HEK293 (cell line): ENCODE measurements at regions not wholly inside any gene's neighbourhood (a gene's known extent, or its start where the extent isn't known, plus 50 kb on each side); places are given as distances from the start of the nearest gene placed in this dataset.

Source experiments
- CTCF ChIA-PET: fragments of 350-600 bp; formaldehyde crosslinking; extraction: SDS; loops from one replicate; lab custom pipeline; 2021; ENCODE audit warnings: antibody characterized with exemption; lab: Yijun Ruan, JAX
- POLR2A ChIA-PET: fragments of 300-600 bp; formaldehyde crosslinking; extraction: SDS; loops from one replicate; lab custom pipeline; 2020; ENCODE audit warnings: antibody characterized with exemption, inconsistent platforms; lab: Yijun Ruan, JAX
- H3K27ac ChIP-seq: fragments of 200-500 bp; sonication (Bioruptor generic); 2 replicates; pipeline ENCODE4 v1.5.1; 2014; ENCODE audit warnings: low read depth, low read length, control low read depth, inconsistent platforms; ENCODE audit errors: extremely low read depth
- H3K36me3 ChIP-seq, 2 experiments: fragments of 200-500 bp in 1 of 2; sonication (Bioruptor generic) in 1 of 2; 1 replicate in 1 of 2; 2 replicates in 1 of 2; pipeline ENCODE4 v1.5.1; 2014 to 2017; ENCODE audit warnings: inconsistent platforms in 2 of 2, low read length in 2 of 2; ENCODE audit not compliant: control insufficient read depth in 2 of 2, insufficient read depth in 1 of 2
- H3K4me1 ChIP-seq: fragments of 200-500 bp; sonication (Bioruptor generic); 2 replicates; pipeline ENCODE4 v1.5.1; 2014; ENCODE audit warnings: mild to moderate bottlenecking, low read length, inconsistent platforms; ENCODE audit not compliant: control insufficient read depth, insufficient read depth
- H3K4me3 ChIP-seq: 2 replicates; pipeline ENCODE4 v1.5.1; 2011; ENCODE audit warnings: low read depth, mild to moderate bottlenecking, control low read depth, low read length, moderate library complexity
- H3K9me3 ChIP-seq: fragments of 200-500 bp; sonication (Bioruptor generic); 2 replicates; pipeline ENCODE4 v1.5.1; 2014; ENCODE audit warnings: low read depth, low read length, inconsistent platforms; ENCODE audit not compliant: control insufficient read depth, insufficient read depth
- ATF2 ChIP-seq: fragments of 450-650 bp; formaldehyde crosslinking; IDR thresholded peaks from 2 replicates; pipeline ENCODE4 v1.5.1; 2016; ENCODE audit warnings: missing biosample characterization, missing genetic modification characterization, low read depth
- KLF8 ChIP-seq: fragments of 450-650 bp; formaldehyde crosslinking; IDR thresholded peaks from 2 replicates; pipeline ENCODE4 v1.5.1; 2016; ENCODE audit warnings: missing biosample characterization, missing genetic modification characterization
- PRDM1 ChIP-seq: fragments of 450-650 bp; formaldehyde crosslinking; IDR thresholded peaks from 2 replicates; pipeline ENCODE4; 2016; ENCODE audit warnings: missing biosample characterization, missing genetic modification characterization
- ZBTB44 ChIP-seq: fragments of 450-650 bp; IDR thresholded peaks from 2 replicates; pipeline ENCODE4 v1.5.1; 2018; ENCODE audit warnings: missing biosample characterization, mild to moderate bottlenecking, missing genetic modification characterization
- ZNF155 ChIP-seq: fragments of 450-650 bp; formaldehyde crosslinking; IDR thresholded peaks from 2 replicates; pipeline ENCODE4 v1.5.1; 2016; ENCODE audit warnings: missing biosample characterization, missing genetic modification characterization
- ZNF280D ChIP-seq: fragments of 450-650 bp; formaldehyde crosslinking; IDR thresholded peaks from 2 replicates; pipeline ENCODE4 v1.5.1; 2016; ENCODE audit warnings: missing biosample characterization, missing genetic modification characterization
- ZNF37A ChIP-seq: fragments of 450-650 bp; IDR thresholded peaks from 2 replicates; pipeline ENCODE4 v1.5.1; 2018; ENCODE audit warnings: missing biosample characterization, missing genetic modification characterization
- ZNF404 ChIP-seq: fragments of 450-650 bp; formaldehyde crosslinking; IDR thresholded peaks from 2 replicates; pipeline ENCODE4 v1.5.1; 2017; ENCODE audit warnings: missing biosample characterization, missing genetic modification characterization
- ZNF423 ChIP-seq: fragments of 450-650 bp; formaldehyde crosslinking; IDR thresholded peaks from 2 replicates; pipeline ENCODE4 v1.5.1; 2016; ENCODE audit warnings: missing biosample characterization, missing genetic modification characterization
- ZNF544 ChIP-seq: fragments of 450-650 bp; formaldehyde crosslinking; IDR thresholded peaks from 2 replicates; pipeline ENCODE4 v1.5.0; 2017; ENCODE audit warnings: missing biosample characterization, missing genetic modification characterization
- ZNF623 ChIP-seq: fragments of 450-650 bp; formaldehyde crosslinking; IDR thresholded peaks from 2 replicates; pipeline ENCODE4 v1.5.1; 2016; ENCODE audit warnings: missing biosample characterization, missing genetic modification characterization
- ZNF768 ChIP-seq: fragments of 450-650 bp; formaldehyde crosslinking; IDR thresholded peaks from 2 replicates; pipeline ENCODE4 v1.5.1; 2018; ENCODE audit warnings: missing biosample characterization, mild to moderate bottlenecking, missing genetic modification characterization
- ZNF791 ChIP-seq: fragments of 450-650 bp; formaldehyde crosslinking; IDR thresholded peaks from 2 replicates; pipeline ENCODE4 v1.5.1; 2016; ENCODE audit warnings: missing biosample characterization, missing genetic modification characterization
- TF ChIP-seq, protein P1 (sequence below): fragments of 450-650 bp; formaldehyde crosslinking; IDR thresholded peaks from 2 replicates; pipeline ENCODE4 v1.5.1; 2017; ENCODE audit warnings: missing biosample characterization, missing genetic modification characterization
- TF ChIP-seq, protein P2 (sequence below): fragments of 450-650 bp; formaldehyde crosslinking; IDR thresholded peaks from 2 replicates; pipeline ENCODE4 v1.5.1; 2016; ENCODE audit warnings: missing biosample characterization, missing genetic modification characterization

DNA sequence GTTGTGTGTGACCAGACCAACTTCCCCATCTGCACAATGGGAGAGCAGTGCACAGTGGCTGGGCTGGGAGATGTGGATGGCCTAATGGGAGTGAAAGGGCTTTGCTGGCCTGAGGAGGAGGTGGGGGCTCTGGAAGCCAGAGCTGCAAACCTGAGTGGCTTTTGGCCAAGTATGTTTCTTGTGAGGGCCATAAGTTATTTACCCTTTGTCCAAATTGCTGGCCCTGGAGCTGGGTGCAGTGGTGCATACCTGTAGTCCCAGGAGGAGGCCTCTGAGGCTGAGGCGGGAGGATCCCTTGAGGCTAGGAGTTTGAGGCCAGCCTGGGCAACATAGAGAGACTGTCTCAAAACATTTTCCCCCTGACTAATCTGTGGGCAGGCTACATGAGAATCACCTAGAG, 129.1 kb downstream of the WNT7A start:
- POLR2A ChIA-PET = no interaction called here
- no peak overlapping the region for H3K4me3 ChIP-seq
- no peaks in the 10 kb centered on the region for H3K4me1 ChIP-seq
- TF ChIP-seq ZNF37A (tag by site-specific recombination) (no peak), ZNF544 (tag by site-specific recombination) (no peak), ZNF423 (tag by site-specific recombination) (no peak), PRDM1 (tag by site-specific recombination) (no peak), ZNF155 (tag by site-specific recombination) (no peak), ATF2 (tag by site-specific recombination) (no peak), KLF8 (tag by site-specific recombination) (no peak), ZBTB44 (no peak), ZNF404 (no peak)
- TF ChIP-seq, protein P1, sequence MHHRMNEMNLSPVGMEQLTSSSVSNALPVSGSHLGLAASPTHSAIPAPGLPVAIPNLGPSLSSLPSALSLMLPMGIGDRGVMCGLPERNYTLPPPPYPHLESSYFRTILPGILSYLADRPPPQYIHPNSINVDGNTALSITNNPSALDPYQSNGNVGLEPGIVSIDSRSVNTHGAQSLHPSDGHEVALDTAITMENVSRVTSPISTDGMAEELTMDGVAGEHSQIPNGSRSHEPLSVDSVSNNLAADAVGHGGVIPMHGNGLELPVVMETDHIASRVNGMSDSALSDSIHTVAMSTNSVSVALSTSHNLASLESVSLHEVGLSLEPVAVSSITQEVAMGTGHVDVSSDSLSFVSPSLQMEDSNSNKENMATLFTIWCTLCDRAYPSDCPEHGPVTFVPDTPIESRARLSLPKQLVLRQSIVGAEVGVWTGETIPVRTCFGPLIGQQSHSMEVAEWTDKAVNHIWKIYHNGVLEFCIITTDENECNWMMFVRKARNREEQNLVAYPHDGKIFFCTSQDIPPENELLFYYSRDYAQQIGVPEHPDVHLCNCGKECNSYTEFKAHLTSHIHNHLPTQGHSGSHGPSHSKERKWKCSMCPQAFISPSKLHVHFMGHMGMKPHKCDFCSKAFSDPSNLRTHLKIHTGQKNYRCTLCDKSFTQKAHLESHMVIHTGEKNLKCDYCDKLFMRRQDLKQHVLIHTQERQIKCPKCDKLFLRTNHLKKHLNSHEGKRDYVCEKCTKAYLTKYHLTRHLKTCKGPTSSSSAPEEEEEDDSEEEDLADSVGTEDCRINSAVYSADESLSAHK (tag by site-specific recombination) = no peak
- CTCF ChIA-PET = interaction anchor here (1.5 kb wide), 1 partner anchor 95 kb away, joined by 4 read pairs; no protein-coding TSS in a partner anchor
- no peak overlapping the region for H3K27ac ChIP-seq
- no peaks in the 10 kb centered on the region for H3K36me3 ChIP-seq
- no peaks in the 10 kb centered on the region for H3K9me3 ChIP-seq

DNA sequence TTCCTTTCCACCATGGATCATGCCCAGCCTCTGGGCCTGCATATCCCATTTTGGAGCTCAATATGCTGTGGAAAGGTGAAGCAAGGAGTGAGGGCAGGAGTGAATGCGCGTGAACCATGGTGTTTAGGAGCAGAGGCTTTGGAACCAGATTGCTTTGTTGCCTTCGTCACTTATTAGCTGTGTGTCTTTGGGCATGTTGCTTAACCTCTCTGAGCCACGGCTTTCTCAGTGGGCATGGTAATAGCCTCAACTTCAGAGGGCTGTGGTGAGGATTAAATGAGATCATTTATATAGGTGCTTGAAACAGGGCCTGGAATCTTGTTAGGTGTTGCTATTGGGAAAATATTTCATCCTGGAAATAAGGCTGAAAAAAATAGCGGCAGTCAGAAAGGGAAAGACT, 129.7 kb downstream of the WNT7A start:
- no peak overlapping the region for H3K4me3 ChIP-seq
- no peaks in the 10 kb centered on the region for H3K4me1 ChIP-seq
- ChIA-PET CTCF (interaction anchor here (1.5 kb wide), 1 partner anchor 95 kb away, joined by 4 read pairs; no protein-coding TSS in a partner anchor), POLR2A (no interaction called here)
- TF ChIP-seq, protein P2, sequence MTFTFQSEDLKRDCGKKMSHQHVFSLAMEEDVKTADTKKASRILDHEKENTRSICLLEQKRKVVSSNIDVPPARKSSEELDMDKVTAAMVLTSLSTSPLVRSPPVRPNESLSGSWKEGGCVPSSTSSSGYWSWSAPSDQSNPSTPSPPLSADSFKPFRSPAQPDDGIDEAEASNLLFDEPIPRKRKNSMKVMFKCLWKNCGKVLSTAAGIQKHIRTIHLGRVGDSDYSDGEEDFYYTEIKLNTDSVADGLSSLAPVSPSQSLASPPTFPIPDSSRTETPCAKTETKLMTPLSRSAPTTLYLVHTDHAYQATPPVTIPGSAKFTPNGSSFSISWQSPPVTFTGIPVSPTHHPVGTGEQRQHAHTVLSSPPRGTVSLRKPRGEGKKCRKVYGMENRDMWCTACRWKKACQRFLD (tag by site-specific recombination) = no peak
- 0 out of 2 replicates have a peak, but pooled peaks have one; percentile 45 for TF ChIP-seq ZNF768
- H3K36me3 ChIP-seq = no peaks in the 10 kb centered on the region
- no peak overlapping the region for H3K27ac ChIP-seq
- H3K9me3 ChIP-seq = no peaks in the 10 kb centered on the region

DNA sequence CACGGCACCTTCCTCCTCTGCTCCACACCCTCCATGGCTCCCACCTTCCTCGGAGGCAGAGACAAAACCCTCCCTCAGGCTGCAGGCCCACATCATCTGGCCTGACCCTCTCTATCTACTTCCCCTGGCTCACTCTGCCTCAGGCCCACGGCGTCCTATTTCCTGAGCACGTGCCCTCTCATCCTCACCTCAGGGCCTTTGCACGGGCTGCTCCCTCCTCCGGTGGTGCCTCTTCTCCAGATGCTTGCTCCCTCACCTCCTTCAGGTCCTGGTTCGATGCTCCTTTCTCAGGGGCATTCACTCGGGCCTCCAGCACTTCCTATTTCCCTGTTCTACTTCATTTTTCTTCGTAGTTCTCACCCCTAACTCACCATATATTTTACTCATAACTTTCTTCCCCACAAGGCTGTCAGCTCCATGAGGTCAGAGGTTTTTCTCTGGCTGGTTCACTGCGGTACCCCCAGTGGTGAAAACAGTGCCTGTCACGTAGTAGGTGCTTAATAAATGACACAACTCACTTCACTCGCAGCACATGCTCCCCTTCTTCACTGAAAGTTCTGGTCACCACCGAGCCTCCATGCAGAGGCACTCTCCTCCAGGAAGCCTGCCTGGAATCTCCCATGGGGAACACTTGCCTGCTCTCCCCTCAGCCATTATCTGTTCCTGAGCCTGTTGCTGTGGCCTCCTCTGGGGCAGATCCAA, 130.7 kb downstream of the WNT7A start:
- CTCF ChIA-PET = interaction anchor here (0.6 to 1.5 kb wide), 2 partner anchors 94 to 929 kb away, joined by 4 read pairs; no protein-coding TSS in a partner anchor
- TF ChIP-seq ZNF623 = peak; percentile 87
- no peak for TF ChIP-seq ZNF280D
- TF ChIP-seq ZNF791 = no peak
- TF ChIP-seq KLF8 (tag by site-specific recombination) = no peak
- H3K27ac ChIP-seq = no peak overlapping the region
- POLR2A ChIA-PET = no interaction called here
- no peaks in the 10 kb centered on the region for H3K36me3 ChIP-seq
- H3K4me1 ChIP-seq = no peaks in the 10 kb centered on the region
- no peaks in the 10 kb centered on the region for H3K9me3 ChIP-seq
- H3K4me3 ChIP-seq = no peak overlapping the region
